OCI-LY7 (cell line): ENCODE measurements at regions not wholly inside any gene's neighbourhood (a gene's known extent, or its start where the extent isn't known, plus 50 kb on each side); places are given as distances from the start of the nearest gene placed in this dataset.

Experiments
- CTCF ChIP-seq: fragments of 200-600 bp; sonication (generic); conservative IDR thresholded peaks from 2 replicates; pipeline ENCODE4 v1.5.1; 2014; ENCODE audit warnings: mild to moderate bottlenecking, antibody characterized with exemption, low read length, moderate library complexity, mixed read lengths
- EZH2phosphoT487 ChIP-seq: fragments of 200-600 bp; sonication (generic); IDR thresholded peaks from 2 replicates; pipeline ENCODE4 v1.6.1; 2018; ENCODE audit warnings: low read depth, borderline replicate concordance, mild to moderate bottlenecking, mixed run types, antibody characterized with exemption, low read length, moderate library complexity, mixed read lengths

- TF ChIP-seq CTCF (no peak), EZH2phosphoT487 (no peak)
These were observed 219.6 kb upstream of the POU1F1 start for GRCh38 chr3:87495938-87496337.
